ENCODE measurements at regions not wholly inside any gene's neighbourhood (a gene's known extent, or its start where the extent isn't known, plus 50 kb on each side); places are given as distances from the start of the nearest gene placed in this dataset.

DNA sequence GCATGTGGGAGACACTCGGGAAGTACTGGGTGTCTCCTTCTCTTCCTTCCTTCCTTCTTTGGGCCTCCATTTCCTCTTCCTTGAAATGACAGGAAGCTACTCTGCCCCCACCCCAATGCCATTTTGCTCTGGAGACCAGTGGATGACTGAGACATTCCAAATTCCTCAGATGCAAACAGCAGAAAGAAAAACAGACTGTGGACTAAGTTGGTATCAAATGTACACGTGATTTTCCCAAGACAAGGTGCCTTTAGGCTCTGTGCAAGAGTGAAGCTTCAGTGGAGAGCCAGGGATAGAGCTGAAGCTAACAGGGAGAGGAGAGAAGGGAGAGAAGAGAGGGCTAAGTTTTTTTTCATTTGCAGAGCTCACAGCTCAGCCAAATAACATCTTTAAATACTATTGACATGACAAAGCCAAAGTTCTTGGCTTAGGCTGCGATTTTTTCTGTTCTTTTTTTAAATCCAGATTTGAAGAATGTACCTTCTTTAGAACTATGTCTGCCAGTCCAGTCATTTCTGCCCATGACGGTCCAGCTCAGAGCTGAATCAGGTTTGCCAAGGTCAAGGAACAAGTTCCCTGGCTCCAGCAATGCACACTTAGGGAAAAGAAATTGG is 84.5 kb upstream of the LCLAT1 start:
- no peaks in the 10 kb centered on the region for H3K9me3 ChIP-seq (ENCODE audit: control insufficient read depth in 1 of 2, insufficient read depth in 1 of 2, low read depth in 1 of 2, low read length in 2 of 2)
- H4K20me1 ChIP-seq (ENCODE audit: insufficient read depth): no peaks in the 10 kb centered on the region
- intact Hi-C loops (cut with micrococcal nuclease): no loop called here
- no peaks in the 10 kb centered on the region for H3K36me3 ChIP-seq (ENCODE audit: control insufficient read depth in 1 of 2, insufficient read depth in 2 of 2, low read length in 2 of 2)
- H3K27ac ChIP-seq (ENCODE audit: low read depth, low read length): no peak overlapping the region
- ChIA-PET CTCF (no interaction called here), RAD21 (ENCODE audit: low non-redundant PET in 1 of 2, low total read pairs in 2 of 2, uncharacterized antibody in 2 of 2, unreplicated experiment in 2 of 2) (no interaction called here), POLR2A (no interaction called here)
- peak overlapping the region; percentile 49 for H2AFZ ChIP-seq (ENCODE audit: low read depth, low read length, poor library complexity, severe bottlenecking)
- no peak overlapping the region for H3K9ac ChIP-seq (ENCODE audit: low read length)
- H3K27me3 ChIP-seq (ENCODE audit: insufficient read depth, low read length): no peaks in the 10 kb centered on the region
- ATAC-seq (no peak), DNase-seq (ENCODE audit: low read depth, low spot score) (no peak)
- no peaks in the 10 kb centered on the region for H3K9me2 ChIP-seq (ENCODE audit: insufficient read depth)
- H3K4me3 ChIP-seq (replicated peaks in 1 of 2; ENCODE audit: low read depth in 1 of 2, low read length in 2 of 2): no peak overlapping the region
- no peak overlapping the region for H3K4me2 ChIP-seq (ENCODE audit: low read length)
- H3K4me1 ChIP-seq (ENCODE audit: control insufficient read depth in 1 of 2, insufficient read depth in 2 of 2, low read length in 2 of 2): peaks cover 0 to 6% of the 10 kb centered on the region in 2 experiments; a peak in 1 of 4 replicates
- no TSS peak for BruUV-seq (replicated peaks)
- TF ChIP-seq SRF (IDR thresholded peaks at IDR 0.05; ENCODE audit: low read depth) (no peak), TCF7L2 (IDR thresholded peaks at IDR 0.05; ENCODE audit: borderline replicate concordance, extremely low read depth, insufficient read depth, insufficient read length) (no peak), ELF1 (IDR thresholded peaks at IDR 0.05; ENCODE audit: borderline replicate concordance, low read depth) (no peak), FOSL1 (IDR thresholded peaks at IDR 0.05; ENCODE audit: low read depth) (no peak)
- H3K79me2 ChIP-seq (ENCODE audit: insufficient read depth, low read length): no peaks in the 10 kb centered on the region

DNA sequence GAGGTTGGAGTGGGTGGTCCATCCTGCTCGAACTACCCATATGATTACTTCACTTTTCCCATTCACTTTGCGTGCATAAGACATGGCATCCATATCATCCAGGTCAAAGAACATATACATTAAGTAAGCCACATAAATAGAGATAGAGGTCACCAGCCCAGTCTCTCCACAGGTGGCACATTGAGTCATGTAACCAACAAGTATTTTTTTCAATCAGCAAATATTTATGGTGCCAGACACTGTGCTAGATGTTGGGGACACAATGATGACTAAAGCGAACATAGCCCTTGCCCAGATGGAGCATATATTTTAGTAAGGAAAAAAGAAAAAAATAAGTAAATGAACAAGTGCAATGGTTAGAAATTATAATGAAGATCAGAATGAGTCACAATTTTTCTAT is 83.6 kb upstream of the LCLAT1 start:
- no peak overlapping the region for H3K27ac ChIP-seq (ENCODE audit: low read depth, low read length)
- no peak for ATAC-seq
- ChIA-PET RAD21 (ENCODE audit: low non-redundant PET in 1 of 2, low total read pairs in 2 of 2, uncharacterized antibody in 2 of 2, unreplicated experiment in 2 of 2) (no interaction called here), CTCF (no interaction called here), POLR2A (no interaction called here)
- no peaks in the 10 kb centered on the region for H3K27me3 ChIP-seq (ENCODE audit: insufficient read depth, low read length)
- H3K4me2 ChIP-seq (ENCODE audit: low read length): no peak overlapping the region
- H3K4me1 ChIP-seq (ENCODE audit: control insufficient read depth in 1 of 2, insufficient read depth in 2 of 2, low read length in 2 of 2): peaks cover 0 to 6% of the 10 kb centered on the region in 2 experiments; a peak in 1 of 4 replicates
- no peak overlapping the region for H3K4me3 ChIP-seq (replicated peaks in 1 of 2; ENCODE audit: low read depth in 1 of 2, low read length in 2 of 2)
- intact Hi-C loops (cut with micrococcal nuclease): no loop called here
- H3K36me3 ChIP-seq (ENCODE audit: control insufficient read depth in 1 of 2, insufficient read depth in 2 of 2, low read length in 2 of 2): no peaks in the 10 kb centered on the region
- H3K9me3 ChIP-seq (ENCODE audit: control insufficient read depth in 1 of 2, insufficient read depth in 1 of 2, low read depth in 1 of 2, low read length in 2 of 2): no peaks in the 10 kb centered on the region
- H3K9ac ChIP-seq (ENCODE audit: low read length): no peak overlapping the region
- no peak overlapping the region for H2AFZ ChIP-seq (ENCODE audit: low read depth, low read length, poor library complexity, severe bottlenecking)
- no peak for DNase-seq (ENCODE audit: low read depth, low spot score)
- no TSS peak for BruUV-seq (replicated peaks)
- no peaks in the 10 kb centered on the region for H4K20me1 ChIP-seq (ENCODE audit: insufficient read depth)
- no peaks in the 10 kb centered on the region for H3K9me2 ChIP-seq (ENCODE audit: insufficient read depth)
- TF ChIP-seq ZFX (IDR thresholded peaks at IDR 0.05) (no peak), CBX3 (IDR thresholded peaks at IDR 0.05; ENCODE audit: low read depth) (no peak), FOSL1 (IDR thresholded peaks at IDR 0.05; ENCODE audit: low read depth) (no peak), CEBPB (IDR thresholded peaks at IDR 0.05; ENCODE audit: low read depth) (no peak), POLR2A (IDR thresholded peaks at IDR 0.05; ENCODE audit: borderline replicate concordance, extremely low read depth, insufficient read depth, insufficient read length) (no peak), TCF7L2 (IDR thresholded peaks at IDR 0.05; ENCODE audit: borderline replicate concordance, extremely low read depth, insufficient read depth, insufficient read length) (no peak), ZNF274 (IDR thresholded peaks at IDR 0.05; ENCODE audit: low read depth, low read length) (no peak), EZH2 (IDR thresholded peaks at IDR 0.05) (no peak), SRF (IDR thresholded peaks at IDR 0.05; ENCODE audit: low read depth) (no peak), RAD21 (IDR thresholded peaks at IDR 0.05; ENCODE audit: low read depth) (no peak), EZH2phosphoT487 (IDR thresholded peaks at IDR 0.05; ENCODE audit: borderline replicate concordance) (no peak), POLR2AphosphoS5 (IDR thresholded peaks at IDR 0.05; ENCODE audit: low read depth, low read length) (no peak)
- no peaks in the 10 kb centered on the region for H3K79me2 ChIP-seq (ENCODE audit: insufficient read depth, low read length)
